ENCODE measurements at regions not wholly inside any gene's neighbourhood (a gene's known extent, or its start where the extent isn't known, plus 50 kb on each side); places are given as distances from the start of the nearest gene placed in this dataset.

- CTCF ChIA-PET = no interaction called here
- TF ChIP-seq CTCF (IDR thresholded peaks at IDR 0.05) (no peak), EZH2 (IDR thresholded peaks at IDR 0.05; ENCODE audit: borderline replicate concordance, insufficient read depth, low read depth, low read length, poor library complexity, severe bottlenecking) (no peak)
- no peak overlapping the region for H3K4me3 ChIP-seq (ENCODE audit: control extremely low read depth in 1 of 5, extremely low read depth in 1 of 5, insufficient read depth in 1 of 5, low read depth in 2 of 5, low read length in 4 of 5)
- H3K9me3 ChIP-seq (ENCODE audit: control extremely low read depth in 1 of 3, control insufficient read depth in 2 of 3, insufficient read depth in 1 of 3, low read length in 2 of 3) = no peaks in the 10 kb centered on the region
- no CpG with 5 or more reads among the region's 3 CpGs for WGBS (ENCODE audit: insufficient coverage)
- no peaks in the 10 kb centered on the region for H3K9me3 Mint-ChIP-seq (ENCODE audit: insufficient read depth)
- no peak overlapping the region for H3K4me2 ChIP-seq (replicated peaks; ENCODE audit: low read depth, low read length, poor library complexity, severe bottlenecking)
- no peaks in the 10 kb centered on the region for H3K27me3 ChIP-seq (replicated peaks in 1 of 4; ENCODE audit: control extremely low read depth in 1 of 4, control insufficient read depth in 3 of 4, insufficient read depth in 4 of 4, low read length in 3 of 4)
- H3K79me2 ChIP-seq (ENCODE audit: control insufficient read depth, insufficient read depth, low read length) = no peaks in the 10 kb centered on the region
- H3K4me1 Mint-ChIP-seq = no peaks in the 10 kb centered on the region
- no peak overlapping the region for H2AFZ ChIP-seq (ENCODE audit: insufficient read depth, low read depth, low read length, poor library complexity, severe bottlenecking)
- H3K27me3 Mint-ChIP-seq = peaks cover 1% of the 10 kb centered on the region
- no peak overlapping the region for H3K4me3 Mint-ChIP-seq
- no peaks in the 10 kb centered on the region for H3K36me3 ChIP-seq (replicated peaks in 1 of 2; ENCODE audit: control extremely low read depth in 1 of 2, control insufficient read depth in 1 of 2, extremely low read depth in 1 of 2, insufficient read depth in 2 of 2, low read length in 1 of 2)
- intact Hi-C loops (cut with micrococcal nuclease) = no loop called here
- no peak overlapping the region for H3K27ac Mint-ChIP-seq
- ATAC-seq (ENCODE audit: low read depth) = no peak
- H3K4me1 ChIP-seq (ENCODE audit: control insufficient read depth in 2 of 2, insufficient read depth in 2 of 2, low read length in 2 of 2) = no peaks in the 10 kb centered on the region
- POLR2A ChIA-PET = no interaction called here
- no peaks in the 10 kb centered on the region for H4K20me1 ChIP-seq (ENCODE audit: control insufficient read depth, insufficient read depth, low read length, poor library complexity, severe bottlenecking)
- H3K9ac ChIP-seq (ENCODE audit: low read length) = no peak overlapping the region
- no peak overlapping the region for H3K27ac ChIP-seq (ENCODE audit: low read length in 2 of 2)
- no peak for DNase-seq
Observed at GRCh38 chr10:4730998-4731397, 95.0 kb upstream of the AKR1E2 start.

- TF ChIP-seq EZH2 (IDR thresholded peaks at IDR 0.05; ENCODE audit: borderline replicate concordance, insufficient read depth, low read depth, low read length, poor library complexity, severe bottlenecking) (no peak), CTCF (IDR thresholded peaks at IDR 0.05) (no peak)
- H3K4me3 ChIP-seq (ENCODE audit: control extremely low read depth in 1 of 5, extremely low read depth in 1 of 5, insufficient read depth in 1 of 5, low read depth in 2 of 5, low read length in 4 of 5) = no peak overlapping the region
- Mint-ChIP-seq H3K27me3 (peaks cover 3% of the 10 kb centered on the region), H3K27ac (no peak overlapping the region), H3K4me1 (no peaks in the 10 kb centered on the region), H3K9me3 (ENCODE audit: insufficient read depth) (no peaks in the 10 kb centered on the region), H3K4me3 (no peak overlapping the region)
- no peaks in the 10 kb centered on the region for H3K36me3 ChIP-seq (replicated peaks in 1 of 2; ENCODE audit: control extremely low read depth in 1 of 2, control insufficient read depth in 1 of 2, extremely low read depth in 1 of 2, insufficient read depth in 2 of 2, low read length in 1 of 2)
- H2AFZ ChIP-seq (ENCODE audit: insufficient read depth, low read depth, low read length, poor library complexity, severe bottlenecking) = no peak overlapping the region
- H3K27me3 ChIP-seq (replicated peaks in 1 of 4; ENCODE audit: control extremely low read depth in 1 of 4, control insufficient read depth in 3 of 4, insufficient read depth in 4 of 4, low read length in 3 of 4) = no peaks in the 10 kb centered on the region
- no peaks in the 10 kb centered on the region for H3K79me2 ChIP-seq (ENCODE audit: control insufficient read depth, insufficient read depth, low read length)
- POLR2A ChIA-PET = no interaction called here
- no peak overlapping the region for H3K27ac ChIP-seq (ENCODE audit: low read length in 2 of 2)
- CTCF ChIA-PET = interaction anchor here (1.1 kb wide), 1 partner anchor 1486 kb away, joined by 3 read pairs; no protein-coding TSS in a partner anchor
- no peak overlapping the region for H3K9ac ChIP-seq (ENCODE audit: low read length)
- no peak for ATAC-seq (ENCODE audit: low read depth)
- peaks cover 0 to 1% (median 0%) of the 10 kb centered on the region in 3 donors for H3K9me3 ChIP-seq (ENCODE audit: control extremely low read depth in 1 of 3, control insufficient read depth in 2 of 3, insufficient read depth in 1 of 3, low read length in 2 of 3)
- DNase-seq = no peak
- no peak overlapping the region for H3K4me2 ChIP-seq (replicated peaks; ENCODE audit: low read depth, low read length, poor library complexity, severe bottlenecking)
- intact Hi-C loops (cut with micrococcal nuclease) = no loop called here
- no peaks in the 10 kb centered on the region for H3K4me1 ChIP-seq (ENCODE audit: control insufficient read depth in 2 of 2, insufficient read depth in 2 of 2, low read length in 2 of 2)
- WGBS (ENCODE audit: insufficient coverage) = no CpG with 5 or more reads among the region's 4 CpGs
- no peaks in the 10 kb centered on the region for H4K20me1 ChIP-seq (ENCODE audit: control insufficient read depth, insufficient read depth, low read length, poor library complexity, severe bottlenecking)
Observed at GRCh38 chr10:4725917-4726606, 99.9 kb upstream of the AKR1E2 start.

Data from B cell (primary cell).